Upper lobe of left lung (tissue), 4 donors: ENCODE measurements at regions not wholly inside any gene's neighbourhood (a gene's known extent, or its start where the extent isn't known, plus 50 kb on each side); places are given as distances from the start of the nearest gene placed in this dataset.

Experiments
- CTCF ChIP-seq, 6 experiments: fragments of 450-650 bp in 4 of 6; fragments of 200-600 bp in 2 of 6; sonication (generic) in 2 of 6; IDR thresholded peaks; one replicate each; pipeline ENCODE4 v1.5.1; 2016 to 2019; ENCODE audit warnings: antibody characterized with exemption in 6 of 6
- EP300 ChIP-seq, 4 donors: sonication (generic); formaldehyde crosslinking; IDR thresholded peaks; one replicate each; pipeline ENCODE4 v1.5.1; 2017; ENCODE audit warnings: antibody characterized with exemption in 4 of 4, control low read depth in 2 of 4
- POLR2A ChIP-seq, 4 donors: fragments of 450-650 bp; IDR thresholded peaks; one replicate each; pipeline ENCODE4 v1.5.1; 2016 to 2017; ENCODE audit warnings: antibody characterized with exemption in 4 of 4, mild to moderate bottlenecking in 2 of 4
- POLR2AphosphoS5 ChIP-seq, 2 donors: sonication (generic); formaldehyde crosslinking; IDR thresholded peaks; one replicate each; pipeline ENCODE4 v1.5.1; 2017; ENCODE audit warnings: antibody characterized with exemption in 2 of 2

DNA sequence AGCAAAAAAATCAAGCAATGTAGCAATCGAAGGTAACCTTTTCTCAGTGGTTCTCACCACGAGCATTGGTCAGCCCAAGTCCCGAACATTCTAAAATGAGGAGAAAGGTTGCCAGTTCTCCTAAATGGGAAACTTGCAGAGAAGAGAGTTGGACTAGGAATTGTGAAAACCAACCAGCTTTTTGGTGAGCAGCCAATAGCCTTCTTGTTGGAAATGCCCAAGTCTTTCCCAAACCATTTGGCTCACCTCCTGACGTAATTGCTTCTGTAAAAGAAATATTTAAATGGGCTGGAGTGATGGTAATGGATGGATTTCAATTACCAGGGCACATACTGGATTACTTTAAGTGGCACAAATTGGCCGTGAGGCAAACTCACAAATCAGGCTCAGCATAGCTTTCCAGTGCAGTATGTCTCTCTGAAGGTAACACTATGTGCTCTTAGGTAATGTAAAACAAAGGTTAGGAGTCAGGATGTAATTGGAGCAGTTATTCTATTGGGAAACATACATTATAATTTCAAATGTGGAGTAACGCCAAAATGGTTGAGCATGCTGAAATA lies 423.2 kb downstream of the KLF5 start:
- no peak for TF ChIP-seq CTCF (IDR thresholded peaks at IDR 0.05)
- no peak for TF ChIP-seq POLR2A (IDR thresholded peaks at IDR 0.05)
- no peak for TF ChIP-seq POLR2AphosphoS5 (IDR thresholded peaks at IDR 0.05)
- TF ChIP-seq EP300 (IDR thresholded peaks at IDR 0.05) = no peak
